Fibroblast of gingiva (primary cell): ENCODE measurements at regions not wholly inside any gene's neighbourhood (a gene's known extent, or its start where the extent isn't known, plus 50 kb on each side); places are given as distances from the start of the nearest gene placed in this dataset.

Experiments used
- DNase-seq: peaks from one replicate; pipeline ENCODE4 v3.0.0-alpha.2; 2011; ENCODE audit warnings: low read depth

GRCh38 chr1:72649211-72649888 lies 367.0 kb upstream of the NEGR1 start:
- no peak for DNase-seq

DNA sequence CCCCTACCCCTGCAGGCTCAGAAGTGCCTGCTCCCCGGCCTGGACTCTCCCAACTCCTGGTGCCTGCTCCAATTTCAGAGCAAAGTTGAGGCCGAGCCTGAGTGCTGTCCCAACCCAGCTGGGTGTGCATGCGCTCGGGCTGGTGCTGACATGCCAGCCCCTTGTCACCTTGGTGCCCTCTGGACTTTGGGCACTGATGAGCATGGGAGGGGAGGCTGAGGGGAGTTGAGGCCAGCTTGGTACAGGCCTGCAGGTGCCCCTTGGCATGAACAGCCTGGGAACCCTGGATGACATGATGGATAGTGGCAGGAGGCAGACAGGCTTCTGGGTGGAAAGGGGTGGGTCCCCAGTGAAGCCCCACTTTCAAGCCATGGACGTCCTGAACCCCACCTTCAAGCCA lies 366.1 kb upstream of the NEGR1 start:
- no peak for DNase-seq

DNA sequence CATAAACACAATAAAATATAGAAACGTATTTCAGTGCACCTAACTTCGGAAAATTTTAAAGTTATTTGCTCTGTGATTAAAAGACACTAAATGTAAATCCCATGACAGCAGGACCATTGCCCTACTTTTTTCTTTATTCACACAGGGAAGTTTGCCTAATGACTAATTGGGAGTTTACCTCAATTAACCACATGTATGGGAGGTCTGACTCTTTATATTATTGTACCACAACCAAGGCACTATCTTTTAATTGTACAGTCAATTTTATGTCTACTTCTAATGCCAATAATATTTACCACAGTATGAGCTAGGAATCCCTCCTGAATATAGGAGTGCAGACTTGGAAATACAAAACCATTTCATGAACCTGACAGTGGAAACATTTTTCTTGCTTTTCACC lies 360.8 kb upstream of the NEGR1 start:
- no peak for DNase-seq

- DNase-seq: no peak
Observed at GRCh38 chr1:72637593-72637992, 355.3 kb upstream of the NEGR1 start.

DNA sequence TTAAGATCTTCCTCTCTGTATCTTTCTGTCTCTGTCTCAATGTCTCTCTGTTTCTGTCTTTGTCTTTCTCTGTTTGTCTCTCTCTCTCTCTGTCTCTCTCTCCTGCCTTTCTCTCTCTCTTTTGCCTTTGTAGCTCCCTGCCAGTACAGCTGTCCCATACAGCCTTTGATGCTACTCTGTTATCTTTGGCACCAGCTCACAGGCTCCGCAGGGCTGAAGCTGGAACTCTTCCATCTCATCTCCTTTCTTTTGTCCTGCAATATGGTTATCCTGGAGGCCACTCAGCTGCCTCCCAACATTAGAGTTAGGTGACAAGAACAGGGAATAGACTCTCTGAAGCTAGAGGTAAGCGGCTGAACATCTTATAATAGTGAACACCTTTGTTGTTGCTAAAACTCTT lies 354.3 kb upstream of the NEGR1 start:
- DNase-seq: no peak

- DNase-seq: no peak
Observed at GRCh38 chr1:72635719-72636118, 353.4 kb upstream of the NEGR1 start.

DNA sequence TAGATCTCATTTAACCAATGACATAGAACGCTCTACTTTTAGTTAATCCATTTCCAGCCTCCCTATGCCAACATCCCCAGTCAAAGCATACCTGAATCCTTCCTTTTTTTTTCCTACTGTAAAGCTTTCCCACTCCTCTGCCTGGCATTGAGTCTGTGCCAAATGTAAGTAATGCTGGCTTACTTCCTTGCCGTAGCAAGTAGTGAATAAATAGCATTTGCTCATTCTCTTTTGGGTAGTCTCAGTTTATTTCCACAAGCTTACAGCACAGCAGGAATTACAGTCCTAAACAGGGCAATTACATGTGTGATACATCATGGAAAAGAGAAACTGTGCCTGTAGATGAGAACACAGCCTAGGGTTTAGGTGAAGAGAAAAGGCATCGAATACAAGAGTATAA lies 352.6 kb upstream of the NEGR1 start:
- no peak for DNase-seq

DNA sequence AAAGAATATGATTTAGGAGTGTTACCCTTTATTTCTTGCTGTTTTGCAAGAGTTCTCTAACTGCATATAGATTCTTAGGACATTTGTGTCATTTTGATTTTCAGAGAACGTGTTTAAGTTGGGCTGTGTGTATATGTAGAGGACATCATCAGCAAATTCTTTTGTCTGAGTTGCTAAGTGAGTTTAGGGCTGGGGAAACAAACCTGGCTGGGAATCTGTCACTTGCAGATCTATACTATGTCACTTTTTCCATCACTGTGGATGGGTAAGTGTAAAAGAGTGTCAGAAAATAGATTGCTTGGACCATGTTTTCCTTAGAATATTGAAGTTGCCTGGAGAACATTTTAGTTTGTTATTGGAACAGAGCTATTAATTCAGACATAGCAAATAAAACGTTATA lies 349.1 kb upstream of the NEGR1 start:
- DNase-seq: no peak

- peak; percentile 45 for DNase-seq
Observed at GRCh38 chr1:72623299-72623708, 341.0 kb upstream of the NEGR1 start.

GRCh38 chr1:72620453-72620852 lies 338.1 kb upstream of the NEGR1 start:
- no peak for DNase-seq

DNA sequence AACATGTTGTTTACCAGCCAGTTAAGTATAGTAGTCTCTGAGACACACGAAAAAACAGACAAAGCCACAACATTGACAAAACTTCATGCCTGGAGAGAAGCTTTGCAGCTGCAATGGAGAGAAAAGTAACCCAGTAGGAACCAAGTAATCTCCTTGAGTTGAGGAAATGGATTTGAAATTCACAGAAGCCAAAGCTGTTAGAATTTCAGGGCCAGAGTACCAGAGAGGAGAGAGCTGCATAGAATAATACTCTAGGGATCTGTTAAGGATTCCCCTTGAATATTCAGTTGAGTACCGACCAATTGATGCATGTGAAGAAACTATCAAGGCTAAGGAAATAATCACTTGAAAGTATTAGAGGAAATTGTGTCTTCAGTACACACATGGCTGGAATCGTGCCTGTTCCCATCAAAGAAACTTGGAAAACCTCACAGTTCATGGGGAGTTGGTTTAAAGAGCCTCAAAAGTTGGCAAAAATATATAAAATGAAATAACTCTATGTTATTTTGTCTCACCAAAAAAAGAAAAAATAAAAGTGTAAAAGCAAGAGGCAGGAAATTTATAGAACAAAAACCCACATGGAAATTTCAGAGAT lies 324.0 kb upstream of the NEGR1 start:
- no peak for DNase-seq

DNA sequence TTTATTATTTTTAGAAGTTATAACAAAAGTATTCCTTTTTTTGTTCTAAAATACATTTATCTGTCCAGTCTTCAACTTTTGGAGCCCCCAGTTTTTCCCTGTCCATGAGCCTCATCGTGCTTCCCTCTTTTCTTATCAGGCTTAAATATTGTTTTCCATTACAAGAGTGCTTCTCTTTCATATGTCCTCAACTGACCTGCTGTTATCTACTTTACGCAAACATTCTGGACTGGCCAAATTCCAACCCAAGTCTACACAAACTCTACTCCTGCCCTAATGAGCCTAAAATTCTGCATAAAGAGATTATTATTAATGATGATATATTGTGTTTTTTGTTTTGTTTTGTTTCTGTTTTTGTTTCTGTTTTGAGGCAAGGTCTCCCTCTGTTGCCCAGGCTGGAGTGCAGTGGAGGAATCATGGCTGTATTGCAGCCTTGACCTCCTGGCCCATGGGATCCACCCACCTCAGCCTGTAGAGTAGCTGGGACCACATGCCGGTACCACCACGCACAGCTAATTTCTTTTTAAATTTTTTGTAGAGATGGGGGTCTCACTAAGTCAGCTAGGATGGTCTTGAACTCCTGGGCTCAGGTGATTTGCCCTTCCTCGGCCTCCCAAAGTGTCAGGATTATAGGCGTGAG lies 318.8 kb upstream of the NEGR1 start:
- no peak for DNase-seq

GRCh38 chr1:72586023-72586685 lies 303.8 kb upstream of the NEGR1 start:
- no peak for DNase-seq

DNA sequence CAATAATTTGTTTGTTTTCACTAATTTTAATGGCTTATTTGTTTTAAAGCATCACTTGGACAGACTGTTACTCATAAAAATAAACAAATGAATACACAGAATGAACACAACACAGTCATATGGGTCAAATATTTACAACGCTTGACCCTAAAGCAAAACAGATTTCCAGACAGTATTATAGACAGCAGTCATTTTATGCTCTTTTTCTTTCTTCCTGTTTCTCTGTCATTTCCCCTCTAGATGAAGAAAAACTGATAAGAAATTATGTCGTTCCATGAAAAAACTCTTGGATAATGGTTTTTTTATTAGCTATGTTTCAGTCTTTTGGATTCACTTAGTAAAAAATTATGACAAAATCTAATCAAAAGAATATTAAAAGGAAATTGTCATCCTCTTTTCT lies 297.3 kb upstream of the NEGR1 start:
- DNase-seq: no peak

DNA sequence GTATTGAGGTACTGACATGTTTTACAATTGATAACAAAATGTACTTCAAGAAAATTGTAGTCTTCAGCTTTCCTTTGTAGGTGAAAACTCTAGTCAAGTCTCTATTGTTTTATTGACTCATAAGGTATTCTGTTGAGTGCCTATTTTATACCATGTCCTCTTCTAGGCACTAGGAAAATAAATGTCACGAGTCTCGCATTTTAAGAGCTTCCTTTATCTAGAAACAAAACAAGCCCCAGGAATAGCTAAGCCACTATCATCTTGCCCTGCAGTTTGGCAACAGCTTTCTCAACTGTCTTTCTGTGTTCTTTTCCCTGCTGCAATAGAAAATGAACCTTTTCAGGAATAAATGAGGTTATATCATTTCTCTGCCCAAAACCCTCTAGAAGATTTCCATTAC lies 288.5 kb upstream of the NEGR1 start:
- DNase-seq: no peak

GRCh38 chr1:72568113-72568512 lies 285.8 kb upstream of the NEGR1 start:
- DNase-seq: no peak

DNA sequence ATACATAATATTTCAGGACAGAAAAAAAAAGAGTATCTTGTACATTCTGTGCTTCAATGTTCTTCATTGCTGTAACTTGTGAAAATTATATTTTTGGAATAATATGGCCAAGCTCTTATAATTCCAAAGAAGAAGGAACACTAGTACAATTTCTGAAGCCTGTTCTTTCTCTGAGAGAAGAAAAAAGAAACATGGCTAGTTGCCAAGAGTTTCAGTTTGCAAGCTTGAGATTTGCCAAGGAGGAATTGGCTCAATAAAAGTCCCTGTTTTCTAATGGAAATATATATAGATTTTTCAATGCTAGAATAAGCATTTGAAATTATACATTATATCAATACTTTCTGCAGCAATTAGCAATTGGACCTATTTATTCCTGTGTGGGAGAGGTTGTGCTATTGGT lies 285.2 kb upstream of the NEGR1 start:
- DNase-seq: peak; percentile 40

GRCh38 chr1:72564749-72565148 lies 282.4 kb upstream of the NEGR1 start:
- no peak for DNase-seq

GRCh38 chr1:72557446-72558049 lies 275.2 kb upstream of the NEGR1 start:
- DNase-seq: peak; percentile 29

GRCh38 chr1:72547412-72547811 lies 265.1 kb upstream of the NEGR1 start:
- peak; percentile 36 for DNase-seq

DNA sequence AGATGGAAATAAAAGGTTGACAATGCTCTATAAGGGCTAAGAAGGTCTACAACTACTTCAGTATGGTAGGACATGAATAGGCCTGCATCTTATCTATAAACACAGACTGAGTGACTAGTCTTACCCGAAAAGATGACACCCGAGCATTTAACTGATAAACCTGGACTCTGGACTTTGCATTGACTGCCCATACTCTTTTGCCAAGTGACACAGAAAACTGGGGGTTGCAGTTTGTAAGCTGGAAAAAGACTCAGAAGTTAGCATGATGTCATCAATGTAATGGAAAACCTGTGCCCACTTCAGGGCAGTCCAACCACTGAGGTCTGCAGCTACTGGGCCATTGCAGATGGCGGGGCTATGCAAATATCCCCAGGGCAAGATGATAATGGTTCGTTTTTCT lies 258.3 kb upstream of the NEGR1 start:
- no peak for DNase-seq

- DNase-seq: no peak
Observed at GRCh38 chr1:72535470-72535869, 253.1 kb upstream of the NEGR1 start.

DNA sequence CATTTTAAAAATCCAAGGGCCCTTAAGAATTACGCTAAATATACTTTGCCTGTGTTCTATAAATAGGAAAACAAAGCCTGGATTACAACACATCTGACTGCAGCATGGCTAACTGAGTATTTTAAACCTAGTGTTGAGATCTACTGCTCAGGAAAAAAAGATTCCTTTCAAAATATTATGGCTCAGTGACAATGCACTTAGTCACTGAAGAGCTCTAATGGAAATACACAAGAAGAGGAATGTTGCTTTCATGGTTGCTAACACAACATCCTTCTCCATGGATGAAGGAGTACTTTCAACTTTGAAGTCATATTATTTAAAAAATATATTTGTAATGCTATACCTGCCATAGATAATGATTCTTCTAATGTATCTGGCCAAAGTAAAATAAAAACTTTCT lies 248.3 kb upstream of the NEGR1 start:
- DNase-seq: no peak
